ENCODE measurements at regions not wholly inside any gene's neighbourhood (a gene's known extent, or its start where the extent isn't known, plus 50 kb on each side); places are given as distances from the start of the nearest gene placed in this dataset.

DNA sequence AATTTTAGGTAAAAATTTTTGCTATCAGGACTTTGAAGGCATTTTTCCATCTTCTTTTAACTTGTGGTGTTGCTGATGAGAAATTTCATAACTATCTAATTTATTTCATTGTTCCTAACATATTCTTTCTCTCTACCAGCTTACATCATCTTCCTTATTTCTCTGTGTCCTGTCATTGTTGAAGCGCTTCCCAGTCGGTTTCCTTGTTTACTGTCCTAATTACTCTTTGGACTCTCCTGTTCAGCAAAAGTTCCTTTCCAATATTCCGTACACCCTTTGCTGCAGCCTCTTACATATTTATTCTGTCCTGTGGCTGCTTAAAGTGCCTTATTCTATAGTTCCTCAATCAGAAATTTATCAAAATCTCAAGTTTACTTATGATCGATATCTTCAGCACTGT lies 609.0 kb upstream of the FZD8 start:
- H3K4me2 ChIP-seq (ENCODE audit: low read length) = no peak overlapping the region
- no peaks in the 10 kb centered on the region for H3K4me1 ChIP-seq
- TF ChIP-seq, protein P1, sequence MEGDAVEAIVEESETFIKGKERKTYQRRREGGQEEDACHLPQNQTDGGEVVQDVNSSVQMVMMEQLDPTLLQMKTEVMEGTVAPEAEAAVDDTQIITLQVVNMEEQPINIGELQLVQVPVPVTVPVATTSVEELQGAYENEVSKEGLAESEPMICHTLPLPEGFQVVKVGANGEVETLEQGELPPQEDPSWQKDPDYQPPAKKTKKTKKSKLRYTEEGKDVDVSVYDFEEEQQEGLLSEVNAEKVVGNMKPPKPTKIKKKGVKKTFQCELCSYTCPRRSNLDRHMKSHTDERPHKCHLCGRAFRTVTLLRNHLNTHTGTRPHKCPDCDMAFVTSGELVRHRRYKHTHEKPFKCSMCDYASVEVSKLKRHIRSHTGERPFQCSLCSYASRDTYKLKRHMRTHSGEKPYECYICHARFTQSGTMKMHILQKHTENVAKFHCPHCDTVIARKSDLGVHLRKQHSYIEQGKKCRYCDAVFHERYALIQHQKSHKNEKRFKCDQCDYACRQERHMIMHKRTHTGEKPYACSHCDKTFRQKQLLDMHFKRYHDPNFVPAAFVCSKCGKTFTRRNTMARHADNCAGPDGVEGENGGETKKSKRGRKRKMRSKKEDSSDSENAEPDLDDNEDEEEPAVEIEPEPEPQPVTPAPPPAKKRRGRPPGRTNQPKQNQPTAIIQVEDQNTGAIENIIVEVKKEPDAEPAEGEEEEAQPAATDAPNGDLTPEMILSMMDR (IDR thresholded peaks at IDR 0.05) = no peak
- H3K27ac ChIP-seq = no peak overlapping the region
- no peaks in the 10 kb centered on the region for H3K79me2 ChIP-seq
- H3K4me3 ChIP-seq (ENCODE audit: low read depth, low read length) = no peak overlapping the region
- H3K27me3 ChIP-seq (ENCODE audit: control insufficient read depth, insufficient read depth, low read length) = no peaks in the 10 kb centered on the region
- H3K9ac ChIP-seq = no peak overlapping the region
- no peaks in the 10 kb centered on the region for H3K36me3 ChIP-seq (ENCODE audit: control insufficient read depth, insufficient read depth, low read length)
- H3K9me3 ChIP-seq (ENCODE audit: control insufficient read depth, low read length) = no peaks in the 10 kb centered on the region
- no peak overlapping the region for H2AFZ ChIP-seq

DNA sequence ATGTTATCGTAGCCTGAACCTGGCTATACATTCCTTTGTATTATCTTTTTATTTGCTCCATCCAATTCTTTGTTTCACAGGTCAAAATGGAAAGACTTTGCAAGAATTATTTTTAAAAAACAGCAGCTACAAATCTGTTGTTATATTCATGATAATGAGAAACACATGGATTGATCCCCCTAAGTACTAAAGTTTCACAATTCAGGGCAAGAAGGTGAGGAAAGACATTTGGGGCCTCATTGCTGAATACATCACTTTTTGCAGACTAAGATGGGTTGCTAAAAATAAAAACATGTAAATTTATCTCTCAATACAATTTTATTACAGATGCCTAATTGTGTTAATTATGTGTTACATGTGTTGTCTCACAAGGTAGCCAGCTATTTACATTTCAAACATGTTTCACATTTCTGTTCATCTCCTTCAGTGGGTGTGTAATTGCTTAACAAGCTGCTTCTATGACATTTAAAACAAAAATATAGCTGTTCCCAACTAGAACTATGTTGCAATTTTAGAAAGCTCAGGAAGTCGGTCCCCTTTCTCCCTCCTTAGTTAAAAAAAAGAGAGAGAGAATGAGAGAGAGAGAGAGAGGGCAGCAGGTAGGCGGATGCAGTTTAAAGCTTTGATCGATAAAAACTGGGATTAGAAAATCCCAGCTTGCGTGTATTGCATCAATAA lies 606.3 kb upstream of the FZD8 start:
- H3K27me3 ChIP-seq (ENCODE audit: control insufficient read depth, insufficient read depth, low read length) = no peaks in the 10 kb centered on the region
- no peak overlapping the region for H3K4me3 ChIP-seq (ENCODE audit: low read depth, low read length)
- H3K4me1 ChIP-seq = no peaks in the 10 kb centered on the region
- H3K9me3 ChIP-seq (ENCODE audit: control insufficient read depth, low read length) = no peaks in the 10 kb centered on the region
- no peak overlapping the region for H2AFZ ChIP-seq
- no peak overlapping the region for H3K4me2 ChIP-seq (ENCODE audit: low read length)
- no peak overlapping the region for H3K27ac ChIP-seq
- H3K36me3 ChIP-seq (ENCODE audit: control insufficient read depth, insufficient read depth, low read length) = no peaks in the 10 kb centered on the region
- TF ChIP-seq, protein P1 (IDR thresholded peaks at IDR 0.05) = no peak
- no peak overlapping the region for H3K9ac ChIP-seq
- H3K79me2 ChIP-seq = no peaks in the 10 kb centered on the region

DNA sequence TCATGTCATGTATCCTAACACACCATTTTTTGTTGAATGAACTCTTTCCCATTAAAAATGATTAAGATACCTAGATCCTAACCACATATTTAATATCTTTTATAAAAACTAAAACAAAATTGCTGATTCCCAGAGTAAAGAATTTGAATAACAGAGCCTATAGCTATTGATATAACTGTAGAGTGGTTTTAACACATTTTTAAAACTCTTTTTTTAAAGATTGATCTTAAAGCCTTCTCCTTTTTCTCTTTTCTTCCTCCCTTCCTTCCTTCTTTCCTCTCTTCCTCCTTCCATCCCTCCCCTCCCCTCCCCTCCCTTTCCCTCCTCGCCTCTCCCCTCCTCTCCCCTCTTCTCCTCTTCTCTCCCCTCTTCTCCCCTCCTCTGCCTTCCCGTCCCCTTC lies 605.4 kb upstream of the FZD8 start:
- TF ChIP-seq, protein P1 (IDR thresholded peaks at IDR 0.05) = no peak
- Histone ChIP-seq H3K27ac (no peak overlapping the region), H3K9ac (no peak overlapping the region)

DNA sequence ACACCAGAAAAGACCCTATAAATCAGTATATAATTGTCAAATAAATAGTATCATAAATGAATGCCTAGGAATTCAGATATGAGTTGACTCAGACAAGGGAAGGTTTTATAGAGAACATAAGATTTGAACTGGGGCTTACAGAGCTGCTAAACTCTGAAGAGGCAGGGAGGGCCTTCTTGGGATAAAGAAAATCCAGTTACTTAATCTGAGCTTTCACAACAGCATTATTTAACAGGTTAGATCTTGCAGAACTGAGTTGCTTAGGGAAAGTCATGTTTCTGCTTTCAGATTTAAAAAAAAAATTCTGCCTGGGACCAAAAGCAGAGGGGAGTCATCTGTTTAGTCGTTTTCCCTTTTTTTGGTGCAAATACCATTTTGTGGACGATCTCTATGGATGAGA lies 594.8 kb upstream of the FZD8 start:
- Histone ChIP-seq H3K79me2 (no peaks in the 10 kb centered on the region), H3K36me3 (ENCODE audit: control insufficient read depth, insufficient read depth, low read length) (no peaks in the 10 kb centered on the region), H3K9me3 (ENCODE audit: control insufficient read depth, low read length) (no peaks in the 10 kb centered on the region), H3K4me3 (ENCODE audit: low read depth, low read length) (no peak overlapping the region), H3K27me3 (ENCODE audit: control insufficient read depth, insufficient read depth, low read length) (no peaks in the 10 kb centered on the region), H2AFZ (no peak overlapping the region), H3K4me1 (no peaks in the 10 kb centered on the region), H3K27ac (no peak overlapping the region), H3K9ac (no peak overlapping the region), H3K4me2 (ENCODE audit: low read length) (no peak overlapping the region)
- TF ChIP-seq, protein P1 (IDR thresholded peaks at IDR 0.05) = no peak

More for the DNA sequence above, 605.4 kb upstream of the FZD8 start:
- Histone ChIP-seq H3K4me2 (ENCODE audit: low read length) (no peak overlapping the region), H3K36me3 (ENCODE audit: control insufficient read depth, insufficient read depth, low read length) (no peaks in the 10 kb centered on the region), H3K9me3 (ENCODE audit: control insufficient read depth, low read length) (no peaks in the 10 kb centered on the region), H2AFZ (no peak overlapping the region), H3K4me1 (no peaks in the 10 kb centered on the region), H3K79me2 (no peaks in the 10 kb centered on the region), H3K27me3 (ENCODE audit: control insufficient read depth, insufficient read depth, low read length) (no peaks in the 10 kb centered on the region), H3K4me3 (ENCODE audit: low read depth, low read length) (no peak overlapping the region)

DNA sequence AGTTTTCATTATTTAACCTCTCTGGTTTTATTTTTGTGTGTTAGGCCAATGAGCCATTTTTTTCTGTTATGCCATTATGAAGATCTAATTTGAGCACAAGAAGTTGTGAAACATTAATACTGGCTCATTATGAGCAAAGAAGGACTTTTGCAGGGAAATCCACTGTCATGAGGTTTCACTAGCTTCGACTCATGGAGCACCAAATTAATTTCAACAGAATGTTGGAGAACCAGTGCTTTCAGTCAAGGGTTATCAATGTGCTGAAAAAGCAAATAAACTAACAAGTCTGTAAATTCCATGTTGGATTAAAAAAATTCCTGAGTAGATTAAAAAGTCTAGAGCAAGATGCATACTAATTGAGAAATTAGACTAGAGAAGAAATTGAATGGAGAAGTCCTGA lies 594.2 kb upstream of the FZD8 start:
- H3K9me3 ChIP-seq (ENCODE audit: control insufficient read depth, low read length) = no peaks in the 10 kb centered on the region
- no peaks in the 10 kb centered on the region for H3K27me3 ChIP-seq (ENCODE audit: control insufficient read depth, insufficient read depth, low read length)
- H3K9ac ChIP-seq = no peak overlapping the region
- H3K4me3 ChIP-seq (ENCODE audit: low read depth, low read length) = no peak overlapping the region
- no peak overlapping the region for H3K27ac ChIP-seq
- H3K4me1 ChIP-seq = no peaks in the 10 kb centered on the region
- H3K4me2 ChIP-seq (ENCODE audit: low read length) = no peak overlapping the region
- TF ChIP-seq, protein P1 (IDR thresholded peaks at IDR 0.05) = no peak
- H3K79me2 ChIP-seq = no peaks in the 10 kb centered on the region
- no peaks in the 10 kb centered on the region for H3K36me3 ChIP-seq (ENCODE audit: control insufficient read depth, insufficient read depth, low read length)
- no peak overlapping the region for H2AFZ ChIP-seq

Measured in parathyroid adenoma (tissue), 2 donors.